ENCODE measurements at regions not wholly inside any gene's neighbourhood (a gene's known extent, or its start where the extent isn't known, plus 50 kb on each side); places are given as distances from the start of the nearest gene placed in this dataset.

DNA sequence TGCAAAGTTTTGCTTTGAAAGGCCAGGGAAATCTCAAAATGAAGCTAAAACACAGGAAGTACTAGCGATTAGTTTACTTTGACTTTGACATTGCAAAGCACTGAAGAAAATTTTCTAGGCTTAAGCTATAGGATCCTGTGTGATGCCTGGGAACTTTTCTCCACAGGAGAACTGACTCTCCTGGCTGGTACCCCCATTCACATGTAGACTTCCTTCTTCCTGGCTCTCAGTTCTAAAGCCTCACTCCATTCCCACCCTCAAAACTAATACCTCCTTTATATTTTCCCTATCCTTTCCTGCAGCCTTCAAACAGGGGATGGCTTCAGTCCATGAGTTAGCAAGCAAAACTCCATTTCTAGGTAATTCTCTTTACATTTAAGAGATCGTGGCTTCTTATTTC lies 189.5 kb downstream of the SLITRK1 start:
- Histone ChIP-seq H3K4me3 (no peak overlapping the region), H3K36me3 (no peaks in the 10 kb centered on the region), H3K27me3 (no peaks in the 10 kb centered on the region), H3K9me3 (no peaks in the 10 kb centered on the region), H3K4me1 (no peaks in the 10 kb centered on the region), H3K27ac (no peak overlapping the region)
- no peak for TF ChIP-seq EP300 (IDR thresholded peaks at IDR 0.05)
- TF ChIP-seq POLR2A (IDR thresholded peaks at IDR 0.05): no peak
- TF ChIP-seq, protein P1, sequence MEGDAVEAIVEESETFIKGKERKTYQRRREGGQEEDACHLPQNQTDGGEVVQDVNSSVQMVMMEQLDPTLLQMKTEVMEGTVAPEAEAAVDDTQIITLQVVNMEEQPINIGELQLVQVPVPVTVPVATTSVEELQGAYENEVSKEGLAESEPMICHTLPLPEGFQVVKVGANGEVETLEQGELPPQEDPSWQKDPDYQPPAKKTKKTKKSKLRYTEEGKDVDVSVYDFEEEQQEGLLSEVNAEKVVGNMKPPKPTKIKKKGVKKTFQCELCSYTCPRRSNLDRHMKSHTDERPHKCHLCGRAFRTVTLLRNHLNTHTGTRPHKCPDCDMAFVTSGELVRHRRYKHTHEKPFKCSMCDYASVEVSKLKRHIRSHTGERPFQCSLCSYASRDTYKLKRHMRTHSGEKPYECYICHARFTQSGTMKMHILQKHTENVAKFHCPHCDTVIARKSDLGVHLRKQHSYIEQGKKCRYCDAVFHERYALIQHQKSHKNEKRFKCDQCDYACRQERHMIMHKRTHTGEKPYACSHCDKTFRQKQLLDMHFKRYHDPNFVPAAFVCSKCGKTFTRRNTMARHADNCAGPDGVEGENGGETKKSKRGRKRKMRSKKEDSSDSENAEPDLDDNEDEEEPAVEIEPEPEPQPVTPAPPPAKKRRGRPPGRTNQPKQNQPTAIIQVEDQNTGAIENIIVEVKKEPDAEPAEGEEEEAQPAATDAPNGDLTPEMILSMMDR (IDR thresholded peaks at IDR 0.05): no peak
- TF ChIP-seq POLR2AphosphoS5 (IDR thresholded peaks at IDR 0.05): no peak
- WGBS, 2 donors (ENCODE audit: low coverage in 1 of 2): 57 to 72% methylated on average over 2 of the region's 2 CpGs
- no peak for ATAC-seq

DNA sequence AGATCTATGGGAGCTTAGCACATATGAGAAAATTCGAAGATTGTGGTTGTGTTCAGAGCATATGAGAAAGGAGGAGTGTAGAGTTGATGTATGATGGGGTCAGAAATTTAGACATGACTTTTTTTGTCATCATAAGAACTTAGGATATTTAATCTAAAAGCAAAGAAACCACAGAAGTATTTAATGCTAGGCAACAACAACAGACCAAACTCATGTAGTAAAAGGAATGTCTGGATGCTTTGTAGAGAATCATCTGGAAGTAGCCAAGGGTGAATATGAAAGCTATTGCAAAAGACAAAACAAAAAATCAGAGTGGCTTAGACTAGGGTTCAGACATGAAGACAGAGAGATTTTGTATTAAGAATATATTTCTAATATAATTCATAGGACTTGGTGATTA lies 190.3 kb downstream of the SLITRK1 start:
- TF ChIP-seq, protein P1 (IDR thresholded peaks at IDR 0.05): no peak
- no peak for TF ChIP-seq POLR2AphosphoS5 (IDR thresholded peaks at IDR 0.05)
- no peak for TF ChIP-seq EP300 (IDR thresholded peaks at IDR 0.05)
- no peak for TF ChIP-seq POLR2A (IDR thresholded peaks at IDR 0.05)
- Histone ChIP-seq H3K4me1 (no peaks in the 10 kb centered on the region), H3K4me3 (no peak overlapping the region), H3K9me3 (no peaks in the 10 kb centered on the region), H3K27ac (no peak overlapping the region), H3K36me3 (no peaks in the 10 kb centered on the region), H3K27me3 (no peaks in the 10 kb centered on the region)
- 72 to 89% methylated on average over 1 of the region's 1 CpG for WGBS, 2 donors (ENCODE audit: low coverage in 1 of 2)
- ATAC-seq: no peak

DNA sequence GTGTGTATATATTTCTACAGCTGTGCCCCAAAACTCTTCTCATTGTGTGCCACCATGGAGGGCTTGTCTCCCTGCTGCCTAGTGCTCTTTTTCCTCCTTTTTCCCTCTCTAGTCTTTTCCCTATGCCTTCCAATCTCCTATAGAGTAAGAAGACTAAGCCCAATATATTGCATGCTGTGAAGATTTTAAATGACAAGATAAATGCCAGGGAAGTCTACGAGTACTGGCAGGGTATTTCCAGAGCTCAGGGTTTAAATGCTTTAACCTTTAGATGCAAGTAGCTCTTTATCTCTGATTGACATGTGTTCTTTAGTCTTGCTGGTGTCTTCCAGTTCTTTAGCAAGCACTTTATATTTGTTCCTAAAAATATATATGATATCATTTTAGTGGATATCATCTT lies 200.7 kb downstream of the SLITRK1 start:
- Histone ChIP-seq H3K4me3 (no peak overlapping the region), H3K4me1 (no peaks in the 10 kb centered on the region), H3K27ac (no peak overlapping the region), H3K9me3 (no peaks in the 10 kb centered on the region), H3K27me3 (no peaks in the 10 kb centered on the region), H3K36me3 (no peaks in the 10 kb centered on the region)
- WGBS, 2 donors (ENCODE audit: low coverage in 1 of 2): 67 to 80% methylated on average over 1 of the region's 1 CpG
- TF ChIP-seq, protein P1 (IDR thresholded peaks at IDR 0.05): no peak
- TF ChIP-seq POLR2A (IDR thresholded peaks at IDR 0.05) (no peak), EP300 (IDR thresholded peaks at IDR 0.05) (no peak), POLR2AphosphoS5 (IDR thresholded peaks at IDR 0.05) (no peak)
- ATAC-seq: no peak

DNA sequence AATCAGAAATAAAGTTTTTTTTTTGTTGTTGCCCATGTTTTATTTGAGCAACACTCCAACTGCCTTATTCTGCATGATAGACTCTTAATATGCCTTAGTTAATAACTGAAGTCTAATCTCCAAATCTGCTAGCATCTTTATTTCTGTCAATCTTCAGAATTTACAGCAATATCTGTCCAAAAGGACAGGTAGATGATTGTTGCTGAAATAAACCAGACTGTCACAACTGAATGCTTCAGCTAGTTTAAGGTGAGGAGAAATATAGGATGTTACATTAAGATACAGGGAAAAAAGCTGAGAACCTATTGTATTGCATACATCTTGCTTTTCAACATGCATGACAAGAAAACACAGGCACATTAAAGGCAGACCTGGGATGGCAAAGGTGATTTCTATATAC lies 204.3 kb downstream of the SLITRK1 start:
- no peak for ATAC-seq
- no peak overlapping the region for H3K4me3 ChIP-seq
- H3K4me1 ChIP-seq: no peaks in the 10 kb centered on the region
- TF ChIP-seq POLR2A (IDR thresholded peaks at IDR 0.05) (no peak), EP300 (IDR thresholded peaks at IDR 0.05) (no peak), POLR2AphosphoS5 (IDR thresholded peaks at IDR 0.05) (no peak)
- TF ChIP-seq, protein P1 (IDR thresholded peaks at IDR 0.05): no peak
- no peaks in the 10 kb centered on the region for H3K36me3 ChIP-seq
- H3K27me3 ChIP-seq: no peaks in the 10 kb centered on the region
- H3K9me3 ChIP-seq: no peaks in the 10 kb centered on the region
- H3K27ac ChIP-seq: no peak overlapping the region

DNA sequence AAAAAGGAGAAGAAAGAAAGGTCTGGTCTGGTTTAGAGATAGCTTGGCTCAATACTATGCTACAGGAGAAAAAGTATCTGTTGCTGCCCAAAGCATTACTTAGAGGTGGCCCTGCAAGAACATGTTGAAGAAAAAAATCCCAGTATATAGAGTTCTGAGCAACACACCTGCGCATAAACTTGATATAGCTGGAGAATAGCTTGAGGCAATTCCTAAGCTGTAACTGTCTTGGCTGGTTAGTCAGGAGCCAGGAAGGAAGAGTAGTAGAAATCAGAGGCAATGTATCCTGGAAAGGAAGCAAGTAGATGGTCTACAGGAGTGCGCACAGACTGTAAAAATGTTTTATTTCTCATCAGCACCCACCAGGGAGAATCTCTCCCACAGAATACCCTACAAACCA lies 209.7 kb downstream of the SLITRK1 start:
- Histone ChIP-seq H3K27me3 (no peaks in the 10 kb centered on the region), H3K27ac (no peak overlapping the region), H3K36me3 (no peaks in the 10 kb centered on the region), H3K4me1 (no peaks in the 10 kb centered on the region), H3K4me3 (no peak overlapping the region), H3K9me3 (no peaks in the 10 kb centered on the region)
- ATAC-seq: no peak
- 95 to 100% methylated on average over 2 of the region's 2 CpGs for WGBS, 2 donors (ENCODE audit: low coverage in 1 of 2)
- no peak for TF ChIP-seq POLR2AphosphoS5 (IDR thresholded peaks at IDR 0.05)
- no peak for TF ChIP-seq POLR2A (IDR thresholded peaks at IDR 0.05)
- TF ChIP-seq EP300 (IDR thresholded peaks at IDR 0.05): no peak
- TF ChIP-seq, protein P1 (IDR thresholded peaks at IDR 0.05): no peak

Data from gastroesophageal sphincter (tissue), 4 donors.